Neuronal stem cell (in vitro differentiated cells): ENCODE measurements at regions not wholly inside any gene's neighbourhood (a gene's known extent, or its start where the extent isn't known, plus 50 kb on each side); places are given as distances from the start of the nearest gene placed in this dataset.
"Not testable (repeated sequence)": the region's sequence is repeated elsewhere in the genome, so short reads cannot be mapped to it uniquely, and the experiment has no call there.

ENCODE experiments used
- DNase-seq: peaks from one replicate; pipeline ENCODE4 v3.0.0-alpha.2; 2013; ENCODE audit warnings: low spot score
- H2AFZ ChIP-seq: one replicate; pipeline ENCODE4 v1.6.1; 2013; ENCODE audit warnings: mild to moderate bottlenecking, low read length, inconsistent platforms
- H2AK5ac ChIP-seq: 2 replicates; pipeline ENCODE4 v1.6.1; 2013; ENCODE audit warnings: low read depth, mild to moderate bottlenecking, inconsistent platforms, low read length, moderate library complexity, mixed read lengths
- H2BK120ac ChIP-seq: 2 replicates; pipeline ENCODE4 v1.6.1; 2013; ENCODE audit warnings: low read depth, mild to moderate bottlenecking, inconsistent platforms, low read length, moderate library complexity, mixed read lengths
- H2BK12ac ChIP-seq: one replicate; pipeline ENCODE4 v1.6.1; 2013; ENCODE audit warnings: low read length, inconsistent platforms
- H2BK15ac ChIP-seq: 2 replicates; pipeline ENCODE4 v1.6.1; 2013; ENCODE audit warnings: mild to moderate bottlenecking, low read length, inconsistent platforms, mixed read lengths
- H2BK5ac ChIP-seq: one replicate; pipeline ENCODE4 v1.6.1; 2013; ENCODE audit warnings: inconsistent platforms, mild to moderate bottlenecking, low read length, moderate library complexity
- H3K14ac ChIP-seq: one replicate; pipeline ENCODE4 v1.6.1; 2013; ENCODE audit warnings: low read length, inconsistent platforms
- H3K18ac ChIP-seq: 2 replicates; pipeline ENCODE4 v1.6.1; 2013; ENCODE audit warnings: low read length, inconsistent platforms
- H3K23ac ChIP-seq: 2 replicates; pipeline ENCODE4 v1.6.1; 2013; ENCODE audit warnings: low read depth, mild to moderate bottlenecking, mixed read lengths, low read length, inconsistent platforms; ENCODE audit not compliant: poor library complexity
- H3K27ac ChIP-seq: replicated peaks from 3 replicates; pipeline ENCODE4 v1.5.1; 2013; ENCODE audit warnings: low read length, inconsistent platforms
- H3K27me3 ChIP-seq, 3 experiments: 2 replicates each; pipeline ENCODE4 v1.6.1; 2013; ENCODE audit warnings: low read length in 3 of 3, mild to moderate bottlenecking in 2 of 3, inconsistent platforms in 1 of 3, low read depth in 1 of 3, mixed read lengths in 1 of 3, moderate library complexity in 1 of 3; ENCODE audit not compliant: control insufficient read depth in 3 of 3, insufficient read depth in 3 of 3
- H3K36me3 ChIP-seq, 2 donors: replicated peaks in 1 of 2; 2 replicates each; pipeline ENCODE4 v1.6.1; 2013; ENCODE audit warnings: low read length in 2 of 2; ENCODE audit not compliant: control insufficient read depth in 2 of 2, insufficient read depth in 2 of 2
- H3K4ac ChIP-seq: 2 replicates; pipeline ENCODE4 v1.6.1; 2013; ENCODE audit warnings: inconsistent platforms, mild to moderate bottlenecking, low read length, moderate library complexity
- H3K4me1 ChIP-seq, 2 donors: 1 replicate in 1 of 2; 2 replicates in 1 of 2; pipeline ENCODE4 v1.6.1; 2013; ENCODE audit warnings: low read length in 2 of 2, low read depth in 1 of 2; ENCODE audit not compliant: control insufficient read depth in 2 of 2, insufficient read depth in 1 of 2
- H3K4me2 ChIP-seq: one replicate; pipeline ENCODE4 v1.6.1; 2013; ENCODE audit warnings: mild to moderate bottlenecking, low read length, inconsistent platforms; ENCODE audit not compliant: insufficient read depth, poor library complexity, severe bottlenecking
- H3K4me3 ChIP-seq, 2 donors: 2 replicates each; pipeline ENCODE4 v1.5.1; 2013; ENCODE audit warnings: low read length in 2 of 2, mild to moderate bottlenecking in 2 of 2, inconsistent platforms in 1 of 2, moderate library complexity in 1 of 2
- H3K79me1 ChIP-seq: one replicate; pipeline ENCODE4 v1.6.1; 2013; ENCODE audit warnings: low read depth, mild to moderate bottlenecking, inconsistent platforms, low read length, moderate library complexity
- H3K9ac ChIP-seq: one replicate; pipeline ENCODE4 v1.6.1; 2013; ENCODE audit warnings: mild to moderate bottlenecking, low read depth, low read length, inconsistent platforms; ENCODE audit not compliant: poor library complexity
- H3K9me3 ChIP-seq, 2 donors: replicated peaks in 1 of 2; 2 replicates each; pipeline versions ENCODE3 to v1.6.1; 2013; ENCODE audit warnings: low read length in 2 of 2, mild to moderate bottlenecking in 2 of 2, inconsistent platforms in 1 of 2, low read depth in 1 of 2, mixed read lengths in 1 of 2, moderate library complexity in 1 of 2; ENCODE audit not compliant: control insufficient read depth in 2 of 2, insufficient read depth in 1 of 2
- H4K8ac ChIP-seq: one replicate; pipeline ENCODE4 v1.6.1; 2013; ENCODE audit warnings: low read depth, mild to moderate bottlenecking, inconsistent platforms, low read length, moderate library complexity
- H4K91ac ChIP-seq: one replicate; pipeline ENCODE4 v1.6.1; 2013; ENCODE audit warnings: low read length, low read depth, mild to moderate bottlenecking, inconsistent platforms; ENCODE audit not compliant: poor library complexity
- WGBS, 2 donors: extraction: QIAGEN DNeasy Blood & Tissue Kit; methylation state at CpG; one replicate each; pipeline ENCODE4 v1.1.7; 2013; ENCODE audit warnings: missing lambda C conversion rate in 2 of 2, mixed read lengths in 1 of 2; ENCODE audit not compliant: insufficient read length in 2 of 2, insufficient replicate concordance in 1 of 2; ENCODE audit errors: extremely low coverage in 2 of 2; 5-methylcytosine and 5-hydroxymethylcytosine counted together

DNA sequence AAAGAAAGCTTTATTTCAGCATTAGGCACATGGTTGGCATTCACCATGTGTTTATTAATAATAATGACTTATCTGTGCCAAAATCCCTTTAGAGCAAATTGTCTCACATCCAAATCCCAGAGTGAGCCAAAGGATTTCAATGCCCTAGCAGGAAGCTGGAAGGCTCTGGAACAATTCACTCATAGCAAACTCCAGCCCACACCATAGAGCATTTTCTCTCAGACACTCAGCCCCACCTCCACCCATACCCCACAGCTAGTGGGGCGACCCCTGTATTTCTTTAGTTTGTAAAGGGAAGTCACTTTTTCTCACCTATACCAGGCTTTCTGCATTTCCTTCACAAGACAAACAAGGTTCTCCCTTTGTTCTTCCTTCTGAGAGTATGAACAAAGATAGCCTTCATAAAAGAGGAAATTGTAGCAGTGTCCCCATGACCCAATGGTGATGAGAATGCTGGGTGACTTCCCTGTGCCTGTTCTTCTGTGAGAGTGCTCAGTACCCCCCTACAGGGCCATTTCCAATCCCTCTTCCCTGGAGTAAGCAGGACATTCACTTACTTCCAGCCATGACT lies 100.1 kb upstream of the APCDD1 start:
- H3K4me3 ChIP-seq, result no peak overlapping the region
- peaks cover 0 to 4% of the 10 kb centered on the region in 2 donors for H3K9me3 ChIP-seq
- H3K18ac ChIP-seq, result no peak overlapping the region
- H3K79me1 ChIP-seq, result no peaks in the 10 kb centered on the region
- no peak overlapping the region for H2BK12ac ChIP-seq
- no peak overlapping the region for H2BK15ac ChIP-seq
- no peak overlapping the region for H3K14ac ChIP-seq
- no peak overlapping the region for H3K9ac ChIP-seq
- no peaks in the 10 kb centered on the region for H3K36me3 ChIP-seq
- H2AFZ ChIP-seq, result no peak overlapping the region
- no peak overlapping the region for H4K91ac ChIP-seq
- H3K4me1 ChIP-seq, result no peaks in the 10 kb centered on the region
- no peak overlapping the region for H2BK120ac ChIP-seq
- H4K8ac ChIP-seq, result no peak overlapping the region
- H3K27ac ChIP-seq, result no peak overlapping the region
- H3K4ac ChIP-seq, result no peak overlapping the region
- no peak overlapping the region for H3K4me2 ChIP-seq
- H3K27me3 ChIP-seq, result no peaks in the 10 kb centered on the region
- no peak overlapping the region for H3K23ac ChIP-seq
- no peak overlapping the region for H2AK5ac ChIP-seq
- no peak for DNase-seq
- H2BK5ac ChIP-seq, result no peak overlapping the region
- no CpG with 5 or more reads among the region's 1 CpG for WGBS, 2 donors

GRCh38 chr18:10354890-10355289 lies 99.5 kb upstream of the APCDD1 start:
- no peak overlapping the region for H3K4me3 ChIP-seq
- no peak overlapping the region for H2BK15ac ChIP-seq
- no peak overlapping the region for H3K4ac ChIP-seq
- no peak overlapping the region for H4K91ac ChIP-seq
- no peak overlapping the region for H3K27ac ChIP-seq
- no peak overlapping the region for H2AFZ ChIP-seq
- no peak overlapping the region for H2BK12ac ChIP-seq
- H3K79me1 ChIP-seq, result no peaks in the 10 kb centered on the region
- no peak overlapping the region for H3K14ac ChIP-seq
- H3K9ac ChIP-seq, result no peak overlapping the region
- no CpG with 5 or more reads among the region's 1 CpG for WGBS, 2 donors
- no peaks in the 10 kb centered on the region for H3K36me3 ChIP-seq
- H4K8ac ChIP-seq, result no peak overlapping the region
- no peak overlapping the region for H2AK5ac ChIP-seq
- no peaks in the 10 kb centered on the region for H3K27me3 ChIP-seq
- H3K9me3 ChIP-seq, result peaks cover 0 to 4% of the 10 kb centered on the region in 2 donors
- no peak for DNase-seq
- no peak overlapping the region for H3K4me2 ChIP-seq
- no peak overlapping the region for H2BK120ac ChIP-seq
- H3K4me1 ChIP-seq, result no peaks in the 10 kb centered on the region
- no peak overlapping the region for H3K18ac ChIP-seq
- no peak overlapping the region for H3K23ac ChIP-seq
- H2BK5ac ChIP-seq, result no peak overlapping the region

DNA sequence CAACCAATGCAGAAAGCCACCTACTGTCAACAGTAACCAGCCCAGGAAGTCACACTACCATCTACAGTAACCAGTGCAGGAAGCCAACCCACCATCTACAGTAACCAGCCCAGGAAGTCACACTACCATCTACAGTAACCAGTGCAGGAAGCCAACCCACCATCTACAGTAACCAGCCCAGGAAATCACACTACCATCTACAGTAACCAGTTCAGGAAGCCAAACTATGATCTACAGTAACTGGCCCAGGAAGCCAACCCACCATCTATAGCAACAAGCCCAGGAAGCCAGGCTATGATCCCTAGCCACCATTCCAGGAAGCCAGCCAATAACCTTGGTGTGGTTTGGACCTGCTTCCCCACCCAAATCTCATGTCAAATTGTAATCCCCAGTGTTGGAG lies 97.4 kb upstream of the APCDD1 start:
- H2AK5ac ChIP-seq, H3K9me3 ChIP-seq, H2BK5ac ChIP-seq, H3K4me1 ChIP-seq, H3K27ac ChIP-seq, H3K4me3 ChIP-seq, H3K79me1 ChIP-seq, H4K91ac ChIP-seq, H2BK12ac ChIP-seq, H2BK15ac ChIP-seq, H3K27me3 ChIP-seq, H3K4ac ChIP-seq, H3K4me2 ChIP-seq, H2BK120ac ChIP-seq, H4K8ac ChIP-seq, H3K14ac ChIP-seq, H3K23ac ChIP-seq, H3K36me3 ChIP-seq, H3K9ac ChIP-seq, DNase-seq, H2AFZ ChIP-seq, H3K18ac ChIP-seq: not testable (repeated sequence)

- DNase-seq, result no peak
- no peak overlapping the region for H3K27ac ChIP-seq
- no peak overlapping the region for H2AFZ ChIP-seq
- H3K14ac ChIP-seq, result no peak overlapping the region
- no peak overlapping the region for H3K23ac ChIP-seq
- no peak overlapping the region for H2BK12ac ChIP-seq
- H3K79me1 ChIP-seq, result no peaks in the 10 kb centered on the region
- no peak overlapping the region for H4K91ac ChIP-seq
- no peak overlapping the region for H2BK120ac ChIP-seq
- H3K4me2 ChIP-seq, result no peak overlapping the region
- no peaks in the 10 kb centered on the region for H3K4me1 ChIP-seq
- H3K9ac ChIP-seq, result no peak overlapping the region
- H2BK15ac ChIP-seq, result no peak overlapping the region
- peaks cover 2 to 17% of the 10 kb centered on the region in 2 donors for H3K9me3 ChIP-seq
- no CpG with 5 or more reads among the region's 2 CpGs for WGBS, 2 donors
- no peaks in the 10 kb centered on the region for H3K36me3 ChIP-seq
- H3K4me3 ChIP-seq, result no peak overlapping the region
- no peak overlapping the region for H3K4ac ChIP-seq
- no peak overlapping the region for H2AK5ac ChIP-seq
- no peak overlapping the region for H2BK5ac ChIP-seq
- H3K27me3 ChIP-seq, result no peaks in the 10 kb centered on the region
- no peak overlapping the region for H4K8ac ChIP-seq
- H3K18ac ChIP-seq, result no peak overlapping the region
Observed at GRCh38 chr18:10361660-10362059, 92.8 kb upstream of the APCDD1 start.
